CD4-positive, alpha-beta T cell (primary cell): ENCODE measurements at regions not wholly inside any gene's neighbourhood (a gene's known extent, or its start where the extent isn't known, plus 50 kb on each side); places are given as distances from the start of the nearest gene placed in this dataset.
A peak's percentile ranks its signal among the peaks of the same experiment; 100 is the strongest.

ENCODE experiments used
- ATAC-seq: fragments of 200-7000 bp; cut with Tn5 transposase; one replicate; pipeline ENCODE4 v1.10.0; 2022; ENCODE audit warnings: mild to moderate bottlenecking; ENCODE audit not compliant: poor library complexity
- CTCF ChIA-PET: fragments of 350-600 bp; sonication (Branson Sonifier 250); formaldehyde crosslinking; loops from one replicate; lab custom pipeline; 2021; ENCODE audit warnings: antibody characterized with exemption, inconsistent platforms; lab: Charles Lee
- POLR2A ChIA-PET: fragments of 350-600 bp; sonication (Branson Sonifier 250); formaldehyde crosslinking; loops from one replicate; lab custom pipeline; 2021; ENCODE audit warnings: antibody characterized with exemption, inconsistent platforms; lab: Charles Lee
- DNase-seq, 14 experiments: peaks; one replicate each; pipeline ENCODE4 v3.0.0-alpha.2; 2013 to 2020; ENCODE audit warnings: mixed read lengths in 2 of 14
- H3K27ac ChIP-seq, 2 donors: one replicate each; pipeline versions ENCODE4 v1.5.1 to v1.7.0; 2013; ENCODE audit warnings: low read length in 2 of 2, low read depth in 1 of 2, mild to moderate bottlenecking in 1 of 2
- H3K27me3 ChIP-seq, 2 experiments: 1 replicate in 1 of 2; 2 replicates in 1 of 2; pipeline versions ENCODE4 v1.6.1 to v1.7.0; 2013; ENCODE audit warnings: low read length in 2 of 2, control low read depth in 1 of 2, mild to moderate bottlenecking in 1 of 2, moderate library complexity in 1 of 2; ENCODE audit not compliant: insufficient read depth in 2 of 2, control insufficient read depth in 1 of 2
- H3K36me3 ChIP-seq: one replicate; pipeline ENCODE4 v1.6.1; 2013; ENCODE audit warnings: low read length, control low read depth; ENCODE audit not compliant: insufficient read depth
- H3K4me1 ChIP-seq: one replicate; pipeline ENCODE4 v1.6.1; 2013; ENCODE audit warnings: low read length, control low read depth; ENCODE audit not compliant: insufficient read depth
- H3K4me3 ChIP-seq: one replicate; pipeline ENCODE4 v1.5.1; 2013; ENCODE audit warnings: mild to moderate bottlenecking, low read length, moderate library complexity
- H3K9me3 ChIP-seq, 2 experiments: 1 replicate in 1 of 2; 2 replicates in 1 of 2; pipeline versions ENCODE4 v1.6.1 to v1.7.0; 2013; ENCODE audit warnings: low read length in 2 of 2, mild to moderate bottlenecking in 2 of 2, control low read depth in 1 of 2, moderate library complexity in 1 of 2; ENCODE audit not compliant: control insufficient read depth in 1 of 2, insufficient read depth in 1 of 2
- H3K27ac Mint-ChIP-seq: one replicate; pipeline ENCODE4 v1.8.0; 2020; ENCODE audit warnings: mixed read lengths
- H3K27me3 Mint-ChIP-seq: one replicate; pipeline ENCODE4 v1.8.0; 2021; ENCODE audit warnings: mixed read lengths
- H3K36me3 Mint-ChIP-seq: one replicate; pipeline ENCODE4 v1.8.0; 2021; ENCODE audit warnings: low read depth, mixed read lengths
- H3K4me1 Mint-ChIP-seq: one replicate; pipeline ENCODE4 v1.8.0; 2021; ENCODE audit warnings: low read depth, mixed read lengths
- H3K4me3 Mint-ChIP-seq: one replicate; pipeline ENCODE4 v1.8.0; 2020; ENCODE audit warnings: mild to moderate bottlenecking, mixed read lengths
- H3K9me3 Mint-ChIP-seq: one replicate; pipeline ENCODE4 v1.8.0; 2020; ENCODE audit warnings: mixed read lengths
- CTCF ChIP-seq: fragments of 200-600 bp; IDR thresholded peaks from one replicate; pipeline ENCODE4 v1.8.0; 2022; ENCODE audit warnings: antibody characterized with exemption, mild to moderate bottlenecking
- intact Hi-C, 2 experiments: fragments of 100-400 bp; cut with DNase I in 1 of 2; cut with micrococcal nuclease in 1 of 2; formaldehyde crosslinking; loops; one replicate each; pipeline versions ENCODE4 v1.15.1 to v1.9.0; 2023 to 2025; cut with DNase I, micrococcal nuclease

DNA sequence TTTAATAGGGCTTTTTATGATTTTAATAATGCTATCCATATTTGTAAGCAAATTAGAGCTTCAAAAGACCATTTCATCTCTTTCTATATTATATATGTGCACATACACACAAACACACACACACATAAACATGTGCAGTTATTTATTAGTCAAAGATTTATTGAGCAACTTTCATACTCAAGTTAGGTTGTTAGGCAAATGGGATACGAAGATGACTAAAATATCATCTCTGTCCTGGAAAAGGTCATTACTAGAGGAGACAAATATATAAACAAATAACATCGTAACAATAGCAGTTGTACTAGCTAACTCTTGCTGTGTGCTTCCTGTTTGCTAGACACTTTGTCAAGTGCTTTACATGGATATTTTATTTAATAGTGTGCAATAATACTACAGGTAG is 307.9 kb downstream of the SNX13 start:
- POLR2A ChIA-PET, result no interaction called here
- DNase-seq (no peak), ATAC-seq (no peak)
- H3K27me3 Mint-ChIP-seq, result no peaks in the 10 kb centered on the region
- H3K9me3 ChIP-seq, result no peaks in the 10 kb centered on the region
- CTCF ChIA-PET, result interaction anchor here (1.5 kb wide), 1 partner anchor 12 kb away, joined by 4 read pairs; no protein-coding TSS in a partner anchor
- no peak overlapping the region for H3K4me3 Mint-ChIP-seq
- no peak overlapping the region for H3K27ac Mint-ChIP-seq
- TF ChIP-seq CTCF, result no peak
- H3K36me3 ChIP-seq, result no peaks in the 10 kb centered on the region
- intact Hi-C loops, result no loop called here
- no peaks in the 10 kb centered on the region for H3K36me3 Mint-ChIP-seq
- H3K4me1 Mint-ChIP-seq, result no peaks in the 10 kb centered on the region
- no peaks in the 10 kb centered on the region for H3K9me3 Mint-ChIP-seq
- peaks cover 0 to 5% of the 10 kb centered on the region in 2 experiments for H3K27me3 ChIP-seq
- no peak overlapping the region for H3K4me3 ChIP-seq
- H3K27ac ChIP-seq, result no peak overlapping the region
- H3K4me1 ChIP-seq, result no peaks in the 10 kb centered on the region

GRCh38 chr7:17633067-17633466 is 307.2 kb downstream of the SNX13 start:
- H3K4me1 Mint-ChIP-seq, result no peaks in the 10 kb centered on the region
- ChIA-PET POLR2A (no interaction called here), CTCF (interaction anchor here (1.5 kb wide), 1 partner anchor 13 kb away, joined by 4 read pairs; no protein-coding TSS in a partner anchor)
- Histone ChIP-seq H3K36me3 (no peaks in the 10 kb centered on the region), H3K4me3 (no peak overlapping the region), H3K4me1 (no peaks in the 10 kb centered on the region), H3K9me3 (no peaks in the 10 kb centered on the region), H3K27me3 (peaks cover 0 to 5% of the 10 kb centered on the region in 2 experiments), H3K27ac (no peak overlapping the region)
- H3K27me3 Mint-ChIP-seq, result no peaks in the 10 kb centered on the region
- no peak overlapping the region for H3K4me3 Mint-ChIP-seq
- intact Hi-C loops, result no loop called here
- H3K9me3 Mint-ChIP-seq, result no peaks in the 10 kb centered on the region
- no peak overlapping the region for H3K27ac Mint-ChIP-seq
- peak in 2 of 14 experiments; percentile 17 to 45 for DNase-seq
- TF ChIP-seq CTCF, result no peak
- H3K36me3 Mint-ChIP-seq, result no peaks in the 10 kb centered on the region
- ATAC-seq, result no peak

DNA sequence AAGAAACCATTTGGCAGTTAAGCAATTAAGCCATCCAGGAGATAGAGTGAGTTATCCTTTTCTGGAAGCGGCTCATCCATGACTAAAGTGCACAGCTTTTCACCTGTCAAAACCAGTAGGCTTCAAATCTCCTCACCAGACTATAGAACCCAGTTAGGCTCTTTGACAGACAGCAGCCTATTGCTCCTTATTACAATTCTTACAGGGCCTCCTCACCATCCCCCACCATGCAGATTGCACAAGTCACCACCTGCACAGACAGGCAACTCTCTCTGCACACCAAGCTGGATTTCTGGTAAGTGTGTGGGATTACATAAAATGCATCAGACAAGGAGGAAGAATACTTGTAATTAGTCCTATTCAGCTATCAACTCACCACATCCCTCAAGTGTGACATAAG is 301.6 kb downstream of the SNX13 start:
- H3K27ac ChIP-seq, result no peak overlapping the region
- no peak for TF ChIP-seq CTCF
- ATAC-seq (no peak), DNase-seq (no peak)
- H3K4me3 ChIP-seq, result no peak overlapping the region
- Mint-ChIP-seq H3K9me3 (no peaks in the 10 kb centered on the region), H3K27ac (no peak overlapping the region), H3K4me3 (no peak overlapping the region), H3K27me3 (peaks cover 3% of the 10 kb centered on the region), H3K36me3 (no peaks in the 10 kb centered on the region), H3K4me1 (no peaks in the 10 kb centered on the region)
- H3K27me3 ChIP-seq, result peaks cover 0 to 5% of the 10 kb centered on the region in 2 experiments
- no peaks in the 10 kb centered on the region for H3K4me1 ChIP-seq
- peaks cover 0 to 4% of the 10 kb centered on the region in 2 experiments for H3K9me3 ChIP-seq
- no peaks in the 10 kb centered on the region for H3K36me3 ChIP-seq
- ChIA-PET POLR2A (no interaction called here), CTCF (no interaction called here)
- intact Hi-C loops, result no loop called here
